Keratinocyte (primary cell): ENCODE measurements at regions not wholly inside any gene's neighbourhood (a gene's known extent, or its start where the extent isn't known, plus 50 kb on each side); places are given as distances from the start of the nearest gene placed in this dataset.

ENCODE experiments used
- DNase-seq: peaks from one replicate; pipeline ENCODE4 v3.0.0-alpha.2; 2011; ENCODE audit warnings: low read depth, missing footprints, low spot score
- FAIRE-seq: peaks from 2 replicates; lab custom pipeline; 2011; peaks lifted over from hg19 to GRCh38; lab: Jason Lieb, UNC
- H2AFZ ChIP-seq: 2 replicates; pipeline ENCODE4 v1.6.0; 2012; ENCODE audit warnings: low read length, control low read depth, inconsistent platforms; ENCODE audit not compliant: control insufficient read depth
- H3K27ac ChIP-seq: 2 replicates; pipeline ENCODE4 v1.5.1; 2011; ENCODE audit warnings: low read length; ENCODE audit not compliant: control insufficient read depth, insufficient read depth
- H3K27me3 ChIP-seq: 3 replicates; pipeline ENCODE4 v1.6.0; 2011; ENCODE audit warnings: low read length; ENCODE audit not compliant: control insufficient read depth, insufficient read depth; ENCODE audit errors: extremely low read depth
- H3K36me3 ChIP-seq, 2 experiments: 2 replicates in 1 of 2; 3 replicates in 1 of 2; pipeline ENCODE4 v1.5.1; 2011; ENCODE audit warnings: low read length in 2 of 2, mild to moderate bottlenecking in 1 of 2; ENCODE audit not compliant: control insufficient read depth in 2 of 2, insufficient read depth in 2 of 2; ENCODE audit errors: extremely low read depth in 1 of 2
- H3K4me1 ChIP-seq: 3 replicates; pipeline ENCODE4 v1.5.1; 2011; ENCODE audit warnings: low read length; ENCODE audit not compliant: control insufficient read depth, insufficient read depth; ENCODE audit errors: extremely low read depth
- H3K4me2 ChIP-seq: 3 replicates; pipeline ENCODE4 v1.6.0; 2011; ENCODE audit warnings: low read depth, low read length; ENCODE audit not compliant: control insufficient read depth, insufficient read depth; ENCODE audit errors: extremely low read depth
- H3K4me3 ChIP-seq, 3 experiments: fragments of 200-600 bp in 1 of 3; sonication (generic) in 1 of 3; 2 replicates in 2 of 3; 3 replicates in 1 of 3; pipeline ENCODE4 v1.5.1; 2011 to 2016; ENCODE audit warnings: low read length in 3 of 3, mild to moderate bottlenecking in 3 of 3, control low read depth in 2 of 3, inconsistent platforms in 1 of 3, low read depth in 1 of 3, mixed read lengths in 1 of 3, mixed run types in 1 of 3, moderate library complexity in 1 of 3; ENCODE audit not compliant: control insufficient read depth in 2 of 3, insufficient read depth in 2 of 3; ENCODE audit errors: extremely low read depth in 1 of 3
- H3K79me2 ChIP-seq: 2 replicates; pipeline ENCODE4 v1.6.0; 2012; ENCODE audit warnings: low read length; ENCODE audit not compliant: control insufficient read depth, insufficient read depth
- H3K9ac ChIP-seq: 3 replicates; pipeline ENCODE4 v1.6.0; 2011; ENCODE audit warnings: low read length; ENCODE audit not compliant: control insufficient read depth, insufficient read depth; ENCODE audit errors: extremely low read depth
- H3K9me1 ChIP-seq: 3 replicates; pipeline ENCODE4 v1.6.0; 2011; ENCODE audit warnings: low read length; ENCODE audit not compliant: control insufficient read depth, insufficient read depth; ENCODE audit errors: extremely low read depth
- H3K9me3 ChIP-seq: 2 replicates; pipeline ENCODE4 v1.5.1; 2012; ENCODE audit warnings: low read depth, low read length; ENCODE audit not compliant: control insufficient read depth
- H4K20me1 ChIP-seq: 3 replicates; pipeline ENCODE4 v1.6.0; 2011; ENCODE audit warnings: low read length; ENCODE audit not compliant: control insufficient read depth, insufficient read depth; ENCODE audit errors: extremely low read depth
- CTCF ChIP-seq, 3 experiments: IDR thresholded peaks in 1 of 3; conservative IDR thresholded peaks in 1 of 3; optimal IDR thresholded peaks in 1 of 3; 2 replicates in 2 of 3; 3 replicates in 1 of 3; pipeline versions ENCODE3 to v1.5.1; 2011; ENCODE audit warnings: low read length in 3 of 3, mild to moderate bottlenecking in 3 of 3, moderate library complexity in 2 of 3, control low read depth in 1 of 3, inconsistent platforms in 1 of 3; ENCODE audit not compliant: insufficient read depth in 2 of 3; ENCODE audit errors: extremely low read depth in 1 of 3
- EZH2 ChIP-seq: IDR thresholded peaks from one replicate; pipeline ENCODE4 v1.6.1; 2012; ENCODE audit warnings: inconsistent platforms, mild to moderate bottlenecking, low read length, moderate library complexity
- dilution Hi-C: fragments of 300-500 bp; cut with MboI; formaldehyde crosslinking; loops from one replicate; pipeline ENCODE4 v1.7.0; 2020; ENCODE audit warnings: low sequenced_read_pairs; ENCODE audit not compliant: extremely low pct_ligation_motif_present

GRCh38 chr14:87148655-87149054 lies 844.3 kb downstream of the GALC start:
- no peak overlapping the region for H3K27ac ChIP-seq
- no peak overlapping the region for H3K4me2 ChIP-seq
- H3K9ac ChIP-seq = no peak overlapping the region
- no peak for TF ChIP-seq CTCF (optimal IDR thresholded peaks at IDR 0.05 in 1 of 3, IDR thresholded peaks at IDR 0.05 in 1 of 3, conservative IDR thresholded peaks at IDR 0.05 in 1 of 3; ENCODE audit: extremely low read depth in 1 of 3, insufficient read depth in 2 of 3, low read length in 3 of 3)
- no peak for TF ChIP-seq EZH2
- H3K9me1 ChIP-seq = no peaks in the 10 kb centered on the region
- no peaks in the 10 kb centered on the region for H3K27me3 ChIP-seq
- no peaks in the 10 kb centered on the region for H3K36me3 ChIP-seq
- no peak overlapping the region for H2AFZ ChIP-seq
- FAIRE-seq (no peak), DNase-seq (no peak)
- dilution Hi-C loops = no loop called here
- H3K4me3 ChIP-seq = no peak overlapping the region
- no peaks in the 10 kb centered on the region for H4K20me1 ChIP-seq
- H3K4me1 ChIP-seq = no peaks in the 10 kb centered on the region
- no peaks in the 10 kb centered on the region for H3K9me3 ChIP-seq
- H3K79me2 ChIP-seq = no peaks in the 10 kb centered on the region

- H3K36me3 ChIP-seq = no peaks in the 10 kb centered on the region
- H4K20me1 ChIP-seq = no peaks in the 10 kb centered on the region
- H3K9me1 ChIP-seq = no peaks in the 10 kb centered on the region
- H3K27me3 ChIP-seq = no peaks in the 10 kb centered on the region
- H3K79me2 ChIP-seq = no peaks in the 10 kb centered on the region
- H3K9ac ChIP-seq = no peak overlapping the region
- H2AFZ ChIP-seq = no peak overlapping the region
- no peak overlapping the region for H3K4me3 ChIP-seq
- no peak overlapping the region for H3K4me2 ChIP-seq
- no peak for DNase-seq
- H3K4me1 ChIP-seq = no peaks in the 10 kb centered on the region
- no peak for TF ChIP-seq CTCF (optimal IDR thresholded peaks at IDR 0.05 in 1 of 3, IDR thresholded peaks at IDR 0.05 in 1 of 3, conservative IDR thresholded peaks at IDR 0.05 in 1 of 3; ENCODE audit: extremely low read depth in 1 of 3, insufficient read depth in 2 of 3, low read length in 3 of 3)
- no peak for TF ChIP-seq EZH2
- no peak for FAIRE-seq
- no peaks in the 10 kb centered on the region for H3K9me3 ChIP-seq
- dilution Hi-C loops = no loop called here
- no peak overlapping the region for H3K27ac ChIP-seq
These were observed 850.3 kb downstream of the GALC start for GRCh38 chr14:87142551-87143211.
